HepG2 (cell line): ENCODE measurements at regions not wholly inside any gene's neighbourhood (a gene's known extent, or its start where the extent isn't known, plus 50 kb on each side); places are given as distances from the start of the nearest gene placed in this dataset.

Experiments
- ATAC-seq: fragments of 200-7000 bp; cut with Tn5 transposase; 3 replicates; pipeline ENCODE4 v1.9.1; 2020; ENCODE audit warnings: mild to moderate bottlenecking, moderate library complexity
- BruUV-seq: library from RNA; stranded (reverse); fragments of 400-500 nt; replicated peaks from 2 replicates; lab custom pipeline; 2021; lab: Mats Ljungman, UMichigan
- CTCF ChIA-PET: fragments of 300-600 bp; formaldehyde crosslinking; extraction: SDS; loops from one replicate; lab custom pipeline; 2021; ENCODE audit warnings: low total read pairs, inconsistent platforms, low intra/inter-chr PET ratio; lab: Yijun Ruan, JAX
- POLR2A ChIA-PET: fragments of 350-600 bp; sonication (Branson Sonifier 250); formaldehyde crosslinking; loops from one replicate; lab custom pipeline; 2020; ENCODE audit warnings: antibody characterized with exemption, inconsistent platforms; lab: Yijun Ruan, JAX
- DNase-seq: peaks from one replicate; pipeline ENCODE4 v3.0.0-alpha.2; 2015; ENCODE audit warnings: low spot score
- FAIRE-seq: peaks from 3 replicates; lab custom pipeline; 2011; peaks lifted over from hg19 to GRCh38; lab: Jason Lieb, UNC
- H2AFZ ChIP-seq: one replicate; pipeline ENCODE4 v1.6.1; 2011; ENCODE audit warnings: low read length, inconsistent platforms
- H3K27ac ChIP-seq: fragments of 300-600 bp; 3 replicates; pipeline ENCODE4 v1.8.0; 2011; ENCODE audit warnings: mixed run types, mild to moderate bottlenecking, mixed read lengths, low read length, inconsistent platforms; ENCODE audit not compliant: insufficient read depth; ENCODE audit errors: extremely low read length
- H3K27me3 ChIP-seq, 2 experiments: fragments of 200-600 bp in 1 of 2; 2 replicates in 1 of 2; 3 replicates in 1 of 2; pipeline versions ENCODE4 v1.6.0 to v1.8.0; 2011; ENCODE audit warnings: low read length in 2 of 2, mild to moderate bottlenecking in 2 of 2, moderate library complexity in 2 of 2, inconsistent platforms in 1 of 2; ENCODE audit not compliant: insufficient read depth in 2 of 2, control insufficient read depth in 1 of 2
- H3K36me3 ChIP-seq, 2 experiments: fragments of 200-600 bp in 1 of 2; replicated peaks in 1 of 2; 2 replicates in 1 of 2; 3 replicates in 1 of 2; pipeline versions ENCODE4 v1.5.1 to v1.8.0; 2011; ENCODE audit warnings: low read length in 2 of 2, inconsistent platforms in 1 of 2; ENCODE audit not compliant: insufficient read depth in 2 of 2, control insufficient read depth in 1 of 2
- H3K4me1 ChIP-seq: 2 replicates; pipeline ENCODE4 v1.5.1; 2012; ENCODE audit warnings: low read length, inconsistent platforms; ENCODE audit not compliant: insufficient read depth
- H3K4me2 ChIP-seq: 2 replicates; pipeline ENCODE4 v1.6.0; 2011; ENCODE audit warnings: low read depth, low read length, inconsistent platforms
- H3K4me3 ChIP-seq, 3 experiments: fragments of 200-600 bp in 1 of 3; sonication (generic), shearing (Covaris generic) in 1 of 3; replicated peaks in 1 of 3; 2 replicates each; pipeline ENCODE4 v1.5.1; 2011 to 2016; ENCODE audit warnings: low read length in 3 of 3, inconsistent platforms in 2 of 3, low read depth in 2 of 3, mild to moderate bottlenecking in 2 of 3, control low read depth in 1 of 3, mixed read lengths in 1 of 3; ENCODE audit not compliant: insufficient read depth in 1 of 3
- H3K79me2 ChIP-seq: one replicate; pipeline ENCODE4 v1.6.1; 2011; ENCODE audit warnings: low read length, inconsistent platforms; ENCODE audit not compliant: insufficient read depth
- H3K9ac ChIP-seq: 2 replicates; pipeline ENCODE4 v1.6.0; 2011; ENCODE audit warnings: mild to moderate bottlenecking, low read depth, low read length, inconsistent platforms; ENCODE audit not compliant: insufficient read depth
- H3K9me3 ChIP-seq: 2 replicates; pipeline ENCODE4 v1.5.1; 2012; ENCODE audit warnings: mild to moderate bottlenecking, low read length
- H4K20me1 ChIP-seq: 2 replicates; pipeline ENCODE4 v1.6.0; 2011; ENCODE audit warnings: inconsistent platforms, mild to moderate bottlenecking, low read length, moderate library complexity; ENCODE audit not compliant: insufficient read depth
- CENPX ChIP-seq: sonication (generic); formaldehyde crosslinking; IDR thresholded peaks from 2 replicates; pipeline ENCODE4 v1.9.0; 2021; ENCODE audit warnings: mild to moderate bottlenecking, missing genetic modification reagents, moderate library complexity
- CREB1 ChIP-seq, 2 experiments: fragments of 450-650 bp in 1 of 2; IDR thresholded peaks; 2 replicates each; pipeline ENCODE4 v1.6.1; 2016 to 2017; ENCODE audit warnings: control low read depth in 1 of 2, mild to moderate bottlenecking in 1 of 2, missing compliant biosample characterization in 1 of 2, missing genetic modification characterization in 1 of 2
- FOXA3 ChIP-seq: IDR thresholded peaks from 2 replicates; pipeline ENCODE4 v1.6.1; 2016; ENCODE audit warnings: missing genetic modification reagents, missing compliant biosample characterization
- HOXD1 ChIP-seq: sonication (generic); formaldehyde crosslinking; IDR thresholded peaks from 2 replicates; pipeline ENCODE4 v1.5.0; 2020; ENCODE audit warnings: missing genetic modification reagents
- JUNB ChIP-seq: sonication (generic); formaldehyde crosslinking; IDR thresholded peaks from 2 replicates; pipeline ENCODE4 v1.8.0; 2022; ENCODE audit warnings: missing genetic modification reagents, mild to moderate bottlenecking, borderline replicate concordance
- ZBTB20 ChIP-seq: sonication (generic); formaldehyde crosslinking; IDR thresholded peaks from 2 replicates; pipeline ENCODE4 v1.8.1; 2023; ENCODE audit warnings: missing genetic modification reagents, low read depth, mild to moderate bottlenecking, borderline replicate concordance
- ZNF383 ChIP-seq: sonication (generic); formaldehyde crosslinking; IDR thresholded peaks from 2 replicates; pipeline ENCODE4 v1.4.0; 2020; ENCODE audit warnings: missing genetic modification reagents, mild to moderate bottlenecking, borderline replicate concordance
- ZNF501 ChIP-seq: sonication (generic); formaldehyde crosslinking; IDR thresholded peaks from 2 replicates; pipeline ENCODE4 v1.5.1; 2020; ENCODE audit warnings: mild to moderate bottlenecking, moderate library complexity, missing genetic modification reagents
- ZNF644 ChIP-seq: IDR thresholded peaks from 2 replicates; pipeline ENCODE4 v1.6.1; 2016; ENCODE audit warnings: low read depth
- ZNF792 ChIP-seq: IDR thresholded peaks from 2 replicates; pipeline ENCODE4 v1.6.1; 2016
- WGBS: methylation state at CpG from one replicate; pipeline ENCODE4 v1.1.6; 2017; ENCODE audit warnings: low lambda C conversion rate; 5-methylcytosine and 5-hydroxymethylcytosine counted together
- in situ Hi-C: cut with HindIII; loops from 2 replicates; pipeline ENCODE4 v1.10.0; 2017; ENCODE audit warnings: low pct_unique_long_range_greater_than_20kb; ENCODE audit not compliant: extremely low pct_ligation_motif_present
- intact Hi-C: fragments of 100-400 bp; cut with micrococcal nuclease; formaldehyde crosslinking; loops from one replicate; pipeline ENCODE4 v1.10.0; 2022; ENCODE audit not compliant: unreplicated experiment
- TF ChIP-seq, protein P1 (sequence below): sonication (generic); formaldehyde crosslinking; IDR thresholded peaks from 2 replicates; pipeline ENCODE4 v1.5.1; 2020; ENCODE audit warnings: mild to moderate bottlenecking, missing genetic modification reagents, moderate library complexity
- TF ChIP-seq, protein P2 (sequence below): sonication (generic); formaldehyde crosslinking; IDR thresholded peaks from 2 replicates; pipeline ENCODE4 v1.5.0; 2020; ENCODE audit warnings: missing genetic modification reagents, mild to moderate bottlenecking, borderline replicate concordance
- TF ChIP-seq, protein P3 (sequence below): IDR thresholded peaks from 2 replicates; pipeline ENCODE4 v1.6.1; 2012; ENCODE audit warnings: inconsistent platforms

DNA sequence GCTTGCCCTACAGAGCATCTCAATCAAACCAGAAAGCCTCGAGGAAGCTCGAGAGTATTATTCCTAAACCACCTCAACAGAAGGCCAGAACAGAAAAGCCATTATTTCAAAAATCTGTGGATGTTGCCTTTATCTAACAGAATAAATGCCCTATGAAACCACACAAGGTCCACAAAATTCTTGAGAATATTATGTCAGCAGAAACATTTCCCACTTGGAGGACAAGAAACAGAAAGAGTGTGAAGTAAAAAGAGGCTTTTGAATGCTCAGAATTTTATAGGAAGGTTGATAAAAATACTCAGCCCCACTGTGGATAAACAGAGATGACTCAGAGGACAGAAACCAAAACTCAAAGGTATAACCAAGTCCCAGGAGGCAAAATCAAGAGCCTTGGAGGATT lies 146.4 kb upstream of the LRRC7 start:
- no peak for DNase-seq
- Histone ChIP-seq H3K27ac (no peak overlapping the region), H3K9ac (no peak overlapping the region), H3K27me3 (no peaks in the 10 kb centered on the region), H4K20me1 (no peaks in the 10 kb centered on the region)
- in situ Hi-C loops (no loop called here), intact Hi-C loops (no loop called here)
- ATAC-seq: no peak
- no peak for TF ChIP-seq CENPX
- no peak for TF ChIP-seq FOXA3 (CRISPR knock-in tag)
- TF ChIP-seq, protein P1, sequence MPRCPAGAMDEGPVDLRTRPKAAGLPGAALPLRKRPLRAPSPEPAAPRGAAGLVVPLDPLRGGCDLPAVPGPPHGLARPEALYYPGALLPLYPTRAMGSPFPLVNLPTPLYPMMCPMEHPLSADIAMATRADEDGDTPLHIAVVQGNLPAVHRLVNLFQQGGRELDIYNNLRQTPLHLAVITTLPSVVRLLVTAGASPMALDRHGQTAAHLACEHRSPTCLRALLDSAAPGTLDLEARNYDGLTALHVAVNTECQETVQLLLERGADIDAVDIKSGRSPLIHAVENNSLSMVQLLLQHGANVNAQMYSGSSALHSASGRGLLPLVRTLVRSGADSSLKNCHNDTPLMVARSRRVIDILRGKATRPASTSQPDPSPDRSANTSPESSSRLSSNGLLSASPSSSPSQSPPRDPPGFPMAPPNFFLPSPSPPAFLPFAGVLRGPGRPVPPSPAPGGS (CRISPR knock-in tag): no peak
- no peak for TF ChIP-seq ZNF792 (CRISPR knock-in tag)
- TF ChIP-seq, protein P2, sequence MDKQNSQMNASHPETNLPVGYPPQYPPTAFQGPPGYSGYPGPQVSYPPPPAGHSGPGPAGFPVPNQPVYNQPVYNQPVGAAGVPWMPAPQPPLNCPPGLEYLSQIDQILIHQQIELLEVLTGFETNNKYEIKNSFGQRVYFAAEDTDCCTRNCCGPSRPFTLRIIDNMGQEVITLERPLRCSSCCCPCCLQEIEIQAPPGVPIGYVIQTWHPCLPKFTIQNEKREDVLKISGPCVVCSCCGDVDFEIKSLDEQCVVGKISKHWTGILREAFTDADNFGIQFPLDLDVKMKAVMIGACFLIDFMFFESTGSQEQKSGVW (CRISPR knock-in tag): no peak
- TF ChIP-seq ZNF501 (CRISPR knock-in tag): no peak
- no peak for TF ChIP-seq JUNB (CRISPR knock-in tag)
- TF ChIP-seq ZBTB20 (CRISPR knock-in tag): no peak
- no peak for TF ChIP-seq ZNF383
- no peak for TF ChIP-seq HOXD1 (CRISPR knock-in tag)
- no peak for TF ChIP-seq ZNF644 (CRISPR knock-in tag)
- TF ChIP-seq CREB1 (IDR thresholded peaks at IDR 0.05): no peak
- TF ChIP-seq CREB1 (CRISPR knock-in tag; IDR thresholded peaks at IDR 0.05): no peak
- TF ChIP-seq, protein P3, sequence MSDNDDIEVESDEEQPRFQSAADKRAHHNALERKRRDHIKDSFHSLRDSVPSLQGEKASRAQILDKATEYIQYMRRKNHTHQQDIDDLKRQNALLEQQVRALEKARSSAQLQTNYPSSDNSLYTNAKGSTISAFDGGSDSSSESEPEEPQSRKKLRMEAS: no peak
- TF ChIP-seq, all 625 proteins: peak for 0
- no peaks in the 10 kb centered on the region for H3K4me1 ChIP-seq
- no peaks in the 10 kb centered on the region for H3K79me2 ChIP-seq
- no peak overlapping the region for H3K4me3 ChIP-seq
- CTCF ChIA-PET: no interaction called here
- H2AFZ ChIP-seq: no peak overlapping the region
- H3K36me3 ChIP-seq: no peaks in the 10 kb centered on the region
- no TSS peak for BruUV-seq
- no peak overlapping the region for H3K4me2 ChIP-seq
- 3% methylated on average over 2 of the region's 2 CpGs for WGBS
- FAIRE-seq: no peak
- H3K9me3 ChIP-seq: peaks cover 71% of the 10 kb centered on the region
- POLR2A ChIA-PET: no interaction called here
